K562 (cell line): ENCODE measurements at regions not wholly inside any gene's neighbourhood (a gene's known extent, or its start where the extent isn't known, plus 50 kb on each side); places are given as distances from the start of the nearest gene placed in this dataset.

Experiments used
- CTCF ChIP-seq, 3 experiments: IDR thresholded peaks in 2 of 3; conservative IDR thresholded peaks in 1 of 3; 2 replicates each; pipeline ENCODE4 v1.5.1; 2011 to 2012; ENCODE audit warnings: low read length in 3 of 3, mild to moderate bottlenecking in 3 of 3, control low read depth in 2 of 3, improper control_type of control experiment in 1 of 3, inconsistent platforms in 1 of 3, low read depth in 1 of 3, mixed read lengths in 1 of 3, moderate library complexity in 1 of 3; ENCODE audit not compliant: insufficient read depth in 2 of 3
- FOS ChIP-seq: IDR thresholded peaks from 3 replicates; pipeline ENCODE4 v1.6.1; 2011; ENCODE audit not compliant: insufficient read length; ENCODE audit errors: extremely low read depth
- PREB ChIP-seq: sonication (generic); formaldehyde crosslinking; IDR thresholded peaks from 2 replicates; pipeline ENCODE4 v1.8.1; 2023; ENCODE audit warnings: mild to moderate bottlenecking, missing genetic modification reagents
- U2AF1 ChIP-seq: fragments of 200-400 bp; formaldehyde crosslinking; optimal IDR thresholded peaks from 2 replicates; pipeline ENCODE3; 2017; ENCODE audit warnings: mild to moderate bottlenecking, low read depth, low read length, moderate library complexity
- ZNF444 ChIP-seq: fragments of 250-450 bp; sonication (Bioruptor Pico); IDR thresholded peaks from 2 replicates; pipeline ENCODE4 v1.4.0; 2020; ENCODE audit warnings: mild to moderate bottlenecking, moderate library complexity

GRCh38 chr7:10282909-10283308, 690.8 kb upstream of the PHF14 start:
- TF ChIP-seq PREB: no peak
- no peak for TF ChIP-seq U2AF1
- no peak for TF ChIP-seq CTCF (IDR thresholded peaks at IDR 0.05 in 2 of 3, conservative IDR thresholded peaks at IDR 0.05 in 1 of 3; ENCODE audit: insufficient read depth in 2 of 3, low read depth in 1 of 3, low read length in 3 of 3)
- no peak for TF ChIP-seq ZNF444
- TF ChIP-seq FOS: no peak
